Keratinocyte (primary cell): ENCODE measurements at regions not wholly inside any gene's neighbourhood (a gene's known extent, or its start where the extent isn't known, plus 50 kb on each side); places are given as distances from the start of the nearest gene placed in this dataset.

Source experiments
- CTCF ChIP-seq, 3 experiments: IDR thresholded peaks in 1 of 3; conservative IDR thresholded peaks in 1 of 3; optimal IDR thresholded peaks in 1 of 3; 2 replicates in 2 of 3; 3 replicates in 1 of 3; pipeline versions ENCODE3 to v1.5.1; 2011; ENCODE audit warnings: low read length in 3 of 3, mild to moderate bottlenecking in 3 of 3, moderate library complexity in 2 of 3, control low read depth in 1 of 3, inconsistent platforms in 1 of 3; ENCODE audit not compliant: insufficient read depth in 2 of 3; ENCODE audit errors: extremely low read depth in 1 of 3
- EZH2 ChIP-seq: IDR thresholded peaks from one replicate; pipeline ENCODE4 v1.6.1; 2012; ENCODE audit warnings: inconsistent platforms, mild to moderate bottlenecking, low read length, moderate library complexity

- no peak for TF ChIP-seq CTCF (optimal IDR thresholded peaks at IDR 0.05 in 1 of 3, IDR thresholded peaks at IDR 0.05 in 1 of 3, conservative IDR thresholded peaks at IDR 0.05 in 1 of 3; ENCODE audit: extremely low read depth in 1 of 3, insufficient read depth in 2 of 3, low read length in 3 of 3)
- no peak for TF ChIP-seq EZH2
Measured at GRCh38 chr12:107557026-107557425, 128.6 kb upstream of the PWP1 start.
